ENCODE measurements at regions not wholly inside any gene's neighbourhood (a gene's known extent, or its start where the extent isn't known, plus 50 kb on each side); places are given as distances from the start of the nearest gene placed in this dataset.
"Not testable (repeated sequence)": the region's sequence is repeated elsewhere in the genome, so short reads cannot be mapped to it uniquely, and the experiment has no call there.

- H3K27me3 Mint-ChIP-seq (ENCODE audit: insufficient read depth) = peaks cover 3% of the 10 kb centered on the region
- H3K9me3 Mint-ChIP-seq = no peaks in the 10 kb centered on the region
- H3K27ac Mint-ChIP-seq = no peak overlapping the region
- H3K4me3 Mint-ChIP-seq = no peak overlapping the region
- H3K4me1 Mint-ChIP-seq (ENCODE audit: low read depth) = no peaks in the 10 kb centered on the region
- DNase-seq (ENCODE audit: low spot score) = no peak
- intact Hi-C loops (cut with micrococcal nuclease) = no loop called here
- H3K36me3 Mint-ChIP-seq (ENCODE audit: low read depth) = no peaks in the 10 kb centered on the region
These were observed 72.8 kb upstream of the PCAT7 start for GRCh38 chr9:94482110-94482509.

GRCh38 chr9:94490465-94490864, 64.4 kb upstream of the PCAT7 start:
- Mint-ChIP-seq H3K36me3 (ENCODE audit: low read depth) (no peaks in the 10 kb centered on the region), H3K4me3 (no peak overlapping the region), H3K27ac (no peak overlapping the region), H3K9me3 (no peaks in the 10 kb centered on the region), H3K27me3 (ENCODE audit: insufficient read depth) (peaks cover 2% of the 10 kb centered on the region), H3K4me1 (ENCODE audit: low read depth) (no peaks in the 10 kb centered on the region)
- intact Hi-C loops (cut with micrococcal nuclease) = no loop called here
- DNase-seq (ENCODE audit: low spot score) = no peak

GRCh38 chr9:94492125-94492524, 62.8 kb upstream of the PCAT7 start:
- H3K36me3 Mint-ChIP-seq (ENCODE audit: low read depth); H3K27me3 Mint-ChIP-seq (ENCODE audit: insufficient read depth); H3K4me3 Mint-ChIP-seq; H3K4me1 Mint-ChIP-seq (ENCODE audit: low read depth); H3K27ac Mint-ChIP-seq; H3K9me3 Mint-ChIP-seq; DNase-seq (ENCODE audit: low spot score); intact Hi-C loops (cut with micrococcal nuclease): not testable (repeated sequence)

- no peak for DNase-seq (ENCODE audit: low spot score)
- H3K4me3 Mint-ChIP-seq = no peak overlapping the region
- H3K9me3 Mint-ChIP-seq = no peaks in the 10 kb centered on the region
- intact Hi-C loops (cut with micrococcal nuclease) = no loop called here
- H3K36me3 Mint-ChIP-seq (ENCODE audit: low read depth) = no peaks in the 10 kb centered on the region
- peaks cover 10% of the 10 kb centered on the region for H3K27me3 Mint-ChIP-seq (ENCODE audit: insufficient read depth)
- H3K27ac Mint-ChIP-seq = no peak overlapping the region
- no peaks in the 10 kb centered on the region for H3K4me1 Mint-ChIP-seq (ENCODE audit: low read depth)
These were observed 56.0 kb upstream of the PCAT7 start for GRCh38 chr9:94498801-94499453.

- Mint-ChIP-seq H3K27ac (no peak overlapping the region), H3K4me3 (no peak overlapping the region), H3K27me3 (ENCODE audit: insufficient read depth) (peaks cover 9% of the 10 kb centered on the region), H3K4me1 (ENCODE audit: low read depth) (no peaks in the 10 kb centered on the region), H3K9me3 (no peaks in the 10 kb centered on the region), H3K36me3 (ENCODE audit: low read depth) (no peaks in the 10 kb centered on the region)
- intact Hi-C loops (cut with micrococcal nuclease) = no loop called here
- no peak for DNase-seq (ENCODE audit: low spot score)
These were observed 50.5 kb upstream of the PCAT7 start for GRCh38 chr9:94504358-94504757.

All from activated T-helper 1 cell treated with anti-CD3 and anti-CD28 coated beads, Interleukin-12 subunit alpha, Interleukin-12 subunit beta, Interleukin-2, Interleukin-4 antibody, amounts not matched to agents 30 ng/mL and 10 ng/mL and 1 ng/mL, durations not matched to agents 14 hours and 24 hours and 36 hours (primary cell).